PC-3 (cell line): ENCODE measurements at regions not wholly inside any gene's neighbourhood (a gene's known extent, or its start where the extent isn't known, plus 50 kb on each side); places are given as distances from the start of the nearest gene placed in this dataset.

Experiments
- EZH2 ChIP-seq: fragments of 300-600 bp; sonication (generic); IDR thresholded peaks from one replicate; pipeline ENCODE4 v1.6.1; 2017; ENCODE audit warnings: antibody characterized with exemption, mild to moderate bottlenecking, low read length; ENCODE audit not compliant: unreplicated experiment
- EZH2phosphoT487 ChIP-seq: fragments of 300-600 bp; sonication (generic); IDR thresholded peaks from 2 replicates; pipeline ENCODE4 v1.6.1; 2018; ENCODE audit warnings: mild to moderate bottlenecking, antibody characterized with exemption, low read length, borderline replicate concordance
- TF ChIP-seq, protein P1 (sequence below): fragments of 300-600 bp; sonication (generic); conservative IDR thresholded peaks from 2 replicates; pipeline ENCODE4 v1.5.1; 2017; ENCODE audit warnings: antibody characterized with exemption, low read depth, mild to moderate bottlenecking, low read length

DNA sequence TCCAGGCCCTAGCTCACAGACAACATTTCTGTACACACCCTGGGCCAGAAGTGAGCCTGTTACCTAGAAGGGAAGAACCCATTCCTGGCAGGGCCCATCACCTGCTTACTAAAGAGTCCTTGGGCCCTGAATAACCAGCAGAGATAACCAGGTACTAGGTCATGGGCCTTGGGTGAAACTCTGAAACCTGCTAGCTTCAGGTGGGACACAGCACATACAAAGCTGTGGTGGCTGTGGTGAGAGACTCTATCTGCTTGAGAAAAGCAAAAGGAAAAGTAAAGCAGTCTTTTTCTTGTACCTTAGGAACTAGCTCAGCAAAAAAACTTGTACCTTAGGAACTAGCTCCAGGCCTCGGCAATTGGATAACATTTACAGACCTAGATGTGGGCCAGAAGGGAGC lies 1895.9 kb upstream of the PCDH20 start:
- TF ChIP-seq, protein P1, sequence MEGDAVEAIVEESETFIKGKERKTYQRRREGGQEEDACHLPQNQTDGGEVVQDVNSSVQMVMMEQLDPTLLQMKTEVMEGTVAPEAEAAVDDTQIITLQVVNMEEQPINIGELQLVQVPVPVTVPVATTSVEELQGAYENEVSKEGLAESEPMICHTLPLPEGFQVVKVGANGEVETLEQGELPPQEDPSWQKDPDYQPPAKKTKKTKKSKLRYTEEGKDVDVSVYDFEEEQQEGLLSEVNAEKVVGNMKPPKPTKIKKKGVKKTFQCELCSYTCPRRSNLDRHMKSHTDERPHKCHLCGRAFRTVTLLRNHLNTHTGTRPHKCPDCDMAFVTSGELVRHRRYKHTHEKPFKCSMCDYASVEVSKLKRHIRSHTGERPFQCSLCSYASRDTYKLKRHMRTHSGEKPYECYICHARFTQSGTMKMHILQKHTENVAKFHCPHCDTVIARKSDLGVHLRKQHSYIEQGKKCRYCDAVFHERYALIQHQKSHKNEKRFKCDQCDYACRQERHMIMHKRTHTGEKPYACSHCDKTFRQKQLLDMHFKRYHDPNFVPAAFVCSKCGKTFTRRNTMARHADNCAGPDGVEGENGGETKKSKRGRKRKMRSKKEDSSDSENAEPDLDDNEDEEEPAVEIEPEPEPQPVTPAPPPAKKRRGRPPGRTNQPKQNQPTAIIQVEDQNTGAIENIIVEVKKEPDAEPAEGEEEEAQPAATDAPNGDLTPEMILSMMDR: no peak
- TF ChIP-seq EZH2phosphoT487 (no peak), EZH2 (no peak)
